ENCODE measurements at regions not wholly inside any gene's neighbourhood (a gene's known extent, or its start where the extent isn't known, plus 50 kb on each side); places are given as distances from the start of the nearest gene placed in this dataset.

DNA sequence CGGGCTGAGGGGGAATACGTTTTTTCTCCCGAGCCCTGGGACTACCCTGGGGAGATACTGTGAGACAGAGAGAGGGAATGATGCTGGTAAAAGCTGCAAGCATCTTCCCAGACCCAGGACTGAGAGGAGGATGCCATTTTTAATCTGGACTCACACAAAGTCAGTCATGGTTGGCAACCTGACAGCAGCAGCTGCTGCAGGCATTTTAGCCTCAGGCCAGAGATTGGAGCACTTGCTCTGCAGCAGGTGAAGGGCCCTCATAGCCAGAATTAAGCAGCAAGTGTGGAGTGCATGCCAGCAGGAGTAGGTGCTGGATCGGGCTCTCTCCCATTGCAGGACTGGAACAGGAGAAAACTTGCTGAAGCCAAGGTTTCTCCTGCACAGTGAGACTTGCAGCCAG is 361.1 kb upstream of the CLEC14A start:
- Histone ChIP-seq H3K4me2 (ENCODE audit: low read length) (no peak overlapping the region), H3K4me3 (ENCODE audit: insufficient read depth, low read depth, low read length) (no peak overlapping the region), H3K79me2 (ENCODE audit: insufficient read depth, low read length) (no peaks in the 10 kb centered on the region), H3K9me3 (ENCODE audit: insufficient read depth, low read depth, low read length) (peaks cover 6% of the 10 kb centered on the region), H3K36me3 (ENCODE audit: insufficient read depth, low read length) (no peaks in the 10 kb centered on the region), H3K4me1 (ENCODE audit: insufficient read depth, low read length) (no peaks in the 10 kb centered on the region), H2AFZ (ENCODE audit: low read depth, low read length) (no peak overlapping the region), H3K27me3 (ENCODE audit: insufficient read depth, low read length) (peaks cover 2% of the 10 kb centered on the region), H3K9ac (ENCODE audit: low read length) (no peak overlapping the region), H4K20me1 (ENCODE audit: insufficient read depth, low read length) (no peaks in the 10 kb centered on the region), H3K27ac (ENCODE audit: low read depth, low read length) (no peak overlapping the region)
- no peak for DNase-seq (ENCODE audit: low read depth)
- Mint-ChIP-seq H3K27ac (ENCODE audit: unreplicated experiment) (no peak overlapping the region), H3K4me1 (ENCODE audit: low read depth, unreplicated experiment) (no peaks in the 10 kb centered on the region), H3K9me3 (ENCODE audit: unreplicated experiment) (peaks cover 1% of the 10 kb centered on the region), H3K36me3 (ENCODE audit: low read depth, unreplicated experiment) (no peaks in the 10 kb centered on the region), H3K27me3 (ENCODE audit: low read depth, unreplicated experiment) (peaks cover 5% of the 10 kb centered on the region), H3K4me3 (ENCODE audit: unreplicated experiment) (no peak overlapping the region)
- TF ChIP-seq EZH2 (IDR thresholded peaks at IDR 0.05; ENCODE audit: insufficient read depth, low read length) = no peak
- TF ChIP-seq, protein P1, sequence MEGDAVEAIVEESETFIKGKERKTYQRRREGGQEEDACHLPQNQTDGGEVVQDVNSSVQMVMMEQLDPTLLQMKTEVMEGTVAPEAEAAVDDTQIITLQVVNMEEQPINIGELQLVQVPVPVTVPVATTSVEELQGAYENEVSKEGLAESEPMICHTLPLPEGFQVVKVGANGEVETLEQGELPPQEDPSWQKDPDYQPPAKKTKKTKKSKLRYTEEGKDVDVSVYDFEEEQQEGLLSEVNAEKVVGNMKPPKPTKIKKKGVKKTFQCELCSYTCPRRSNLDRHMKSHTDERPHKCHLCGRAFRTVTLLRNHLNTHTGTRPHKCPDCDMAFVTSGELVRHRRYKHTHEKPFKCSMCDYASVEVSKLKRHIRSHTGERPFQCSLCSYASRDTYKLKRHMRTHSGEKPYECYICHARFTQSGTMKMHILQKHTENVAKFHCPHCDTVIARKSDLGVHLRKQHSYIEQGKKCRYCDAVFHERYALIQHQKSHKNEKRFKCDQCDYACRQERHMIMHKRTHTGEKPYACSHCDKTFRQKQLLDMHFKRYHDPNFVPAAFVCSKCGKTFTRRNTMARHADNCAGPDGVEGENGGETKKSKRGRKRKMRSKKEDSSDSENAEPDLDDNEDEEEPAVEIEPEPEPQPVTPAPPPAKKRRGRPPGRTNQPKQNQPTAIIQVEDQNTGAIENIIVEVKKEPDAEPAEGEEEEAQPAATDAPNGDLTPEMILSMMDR (IDR thresholded peaks at IDR 0.05; ENCODE audit: insufficient read depth, low read depth, low read length) = no peak
- no peak for FAIRE-seq

DNA sequence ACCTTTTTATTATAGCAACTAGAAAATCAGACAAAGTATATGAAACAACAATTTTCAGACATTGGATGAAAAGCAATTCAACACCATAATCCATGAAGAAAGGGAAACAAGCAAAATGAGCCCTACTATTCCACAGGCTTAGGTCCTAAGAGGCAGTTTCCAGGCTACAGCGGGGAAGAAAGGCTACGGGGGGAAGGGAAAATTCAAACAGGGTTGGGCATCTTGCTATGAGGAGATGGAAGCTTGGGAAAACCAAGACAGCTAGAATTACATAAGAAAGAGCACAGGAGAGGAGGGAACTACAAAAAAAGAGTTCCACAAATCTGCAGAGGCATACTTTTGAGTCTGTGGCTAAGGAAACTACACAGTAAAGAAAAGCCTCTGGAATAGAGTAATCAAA is 356.0 kb upstream of the CLEC14A start:
- Histone ChIP-seq H3K9me3 (ENCODE audit: insufficient read depth, low read depth, low read length) (no peaks in the 10 kb centered on the region), H3K4me3 (ENCODE audit: insufficient read depth, low read depth, low read length) (no peak overlapping the region), H4K20me1 (ENCODE audit: insufficient read depth, low read length) (no peaks in the 10 kb centered on the region), H3K4me1 (ENCODE audit: insufficient read depth, low read length) (no peaks in the 10 kb centered on the region), H3K79me2 (ENCODE audit: insufficient read depth, low read length) (no peaks in the 10 kb centered on the region), H3K27ac (ENCODE audit: low read depth, low read length) (no peak overlapping the region), H2AFZ (ENCODE audit: low read depth, low read length) (no peak overlapping the region), H3K36me3 (ENCODE audit: insufficient read depth, low read length) (no peaks in the 10 kb centered on the region), H3K9ac (ENCODE audit: low read length) (no peak overlapping the region), H3K4me2 (ENCODE audit: low read length) (no peak overlapping the region), H3K27me3 (ENCODE audit: insufficient read depth, low read length) (no peaks in the 10 kb centered on the region)
- no peaks in the 10 kb centered on the region for H3K36me3 Mint-ChIP-seq (ENCODE audit: low read depth, unreplicated experiment)
- peaks cover 4% of the 10 kb centered on the region for H3K9me3 Mint-ChIP-seq (ENCODE audit: unreplicated experiment)
- no peaks in the 10 kb centered on the region for H3K4me1 Mint-ChIP-seq (ENCODE audit: low read depth, unreplicated experiment)
- TF ChIP-seq, protein P1 (IDR thresholded peaks at IDR 0.05; ENCODE audit: insufficient read depth, low read depth, low read length) = no peak
- no peak for TF ChIP-seq EZH2 (IDR thresholded peaks at IDR 0.05; ENCODE audit: insufficient read depth, low read length)
- peaks cover 3% of the 10 kb centered on the region for H3K27me3 Mint-ChIP-seq (ENCODE audit: low read depth, unreplicated experiment)
- no peak overlapping the region for H3K27ac Mint-ChIP-seq (ENCODE audit: unreplicated experiment)
- DNase-seq (ENCODE audit: low read depth) (no peak), FAIRE-seq (no peak)
- H3K4me3 Mint-ChIP-seq (ENCODE audit: unreplicated experiment) = no peak overlapping the region

DNA sequence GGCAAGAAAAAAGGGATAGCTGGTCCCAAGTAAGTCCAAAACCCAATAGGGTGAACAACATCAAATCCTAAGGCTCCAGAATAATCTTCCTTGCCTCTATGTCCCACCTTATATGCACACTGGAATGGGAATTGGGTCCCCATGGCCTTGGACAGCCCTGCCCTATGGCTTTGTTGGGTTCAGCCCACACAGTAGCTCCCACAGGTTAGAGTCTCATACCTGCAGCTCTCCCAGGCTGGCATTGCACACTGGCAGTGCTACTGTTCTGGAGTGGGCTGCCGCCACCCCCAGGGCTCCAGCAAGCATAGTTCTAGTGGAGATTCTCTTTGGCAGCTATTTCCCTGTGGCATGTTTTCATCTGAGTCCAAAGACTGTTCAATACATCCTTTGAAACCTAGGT is 352.4 kb upstream of the CLEC14A start:
- H3K4me1 Mint-ChIP-seq (ENCODE audit: low read depth, unreplicated experiment) = no peaks in the 10 kb centered on the region
- H3K27me3 Mint-ChIP-seq (ENCODE audit: low read depth, unreplicated experiment) = no peaks in the 10 kb centered on the region
- no peak overlapping the region for H3K9ac ChIP-seq (ENCODE audit: low read length)
- H3K79me2 ChIP-seq (ENCODE audit: insufficient read depth, low read length) = no peaks in the 10 kb centered on the region
- no peaks in the 10 kb centered on the region for H4K20me1 ChIP-seq (ENCODE audit: insufficient read depth, low read length)
- H3K4me2 ChIP-seq (ENCODE audit: low read length) = no peak overlapping the region
- H3K4me3 ChIP-seq (ENCODE audit: insufficient read depth, low read depth, low read length) = no peak overlapping the region
- no peak overlapping the region for H3K27ac Mint-ChIP-seq (ENCODE audit: unreplicated experiment)
- no peaks in the 10 kb centered on the region for H3K27me3 ChIP-seq (ENCODE audit: insufficient read depth, low read length)
- H3K4me1 ChIP-seq (ENCODE audit: insufficient read depth, low read length) = no peaks in the 10 kb centered on the region
- H3K27ac ChIP-seq (ENCODE audit: low read depth, low read length) = no peak overlapping the region
- H3K9me3 Mint-ChIP-seq (ENCODE audit: unreplicated experiment) = peaks cover 4% of the 10 kb centered on the region
- TF ChIP-seq, protein P1 (IDR thresholded peaks at IDR 0.05; ENCODE audit: insufficient read depth, low read depth, low read length) = no peak
- no peak for TF ChIP-seq EZH2 (IDR thresholded peaks at IDR 0.05; ENCODE audit: insufficient read depth, low read length)
- no peak overlapping the region for H2AFZ ChIP-seq (ENCODE audit: low read depth, low read length)
- no peaks in the 10 kb centered on the region for H3K36me3 Mint-ChIP-seq (ENCODE audit: low read depth, unreplicated experiment)
- H3K36me3 ChIP-seq (ENCODE audit: insufficient read depth, low read length) = no peaks in the 10 kb centered on the region
- no peaks in the 10 kb centered on the region for H3K9me3 ChIP-seq (ENCODE audit: insufficient read depth, low read depth, low read length)
- FAIRE-seq (no peak), DNase-seq (ENCODE audit: low read depth) (no peak)
- H3K4me3 Mint-ChIP-seq (ENCODE audit: unreplicated experiment) = no peak overlapping the region
